Stimulated activated CD4-positive, alpha-beta T cell treated with anti-CD3 and anti-CD28 coated beads, TNF-alpha, amount 100 ng/mL, for 24 hours (primary cell): ENCODE measurements at regions not wholly inside any gene's neighbourhood (a gene's known extent, or its start where the extent isn't known, plus 50 kb on each side); places are given as distances from the start of the nearest gene placed in this dataset.
"Not testable (repeated sequence)": the region's sequence is repeated elsewhere in the genome, so short reads cannot be mapped to it uniquely, and the experiment has no call there.

ENCODE experiments used
- DNase-seq, 3 experiments: peaks; one replicate each; pipeline ENCODE4 v3.0.0-alpha.2; 2020; ENCODE audit warnings: low read depth in 3 of 3

GRCh38 chr1:188022661-188023060, 1193.9 kb downstream of the PLA2G4A start:
- no peak for DNase-seq

GRCh38 chr1:188023206-188023605, 1194.5 kb downstream of the PLA2G4A start:
- DNase-seq = no peak

GRCh38 chr1:188027613-188028012, 1198.9 kb downstream of the PLA2G4A start:
- DNase-seq = no peak

- DNase-seq = not testable (repeated sequence)
These were observed 1208.8 kb downstream of the PLA2G4A start for GRCh38 chr1:188037572-188037971.

- no peak for DNase-seq
These were observed 1214.9 kb downstream of the PLA2G4A start for GRCh38 chr1:188043536-188044245.

- DNase-seq = no peak
These were observed 1221.5 kb downstream of the PLA2G4A start for GRCh38 chr1:188050250-188050649.

- DNase-seq = no peak
These were observed 1227.3 kb downstream of the PLA2G4A start for GRCh38 chr1:188056011-188056410.

- no peak for DNase-seq
These were observed 1230.1 kb downstream of the PLA2G4A start for GRCh38 chr1:188058801-188059200.

- no peak for DNase-seq
These were observed 1233.1 kb downstream of the PLA2G4A start for GRCh38 chr1:188061881-188062280.

GRCh38 chr1:188062456-188062855, 1233.7 kb downstream of the PLA2G4A start:
- DNase-seq = no peak

- no peak for DNase-seq
These were observed 1237.2 kb downstream of the PLA2G4A start for GRCh38 chr1:188065917-188066316.

- no peak for DNase-seq
These were observed 1242.1 kb downstream of the PLA2G4A start for GRCh38 chr1:188070848-188071247.

GRCh38 chr1:188089015-188089414, 1260.3 kb downstream of the PLA2G4A start:
- DNase-seq = no peak

- no peak for DNase-seq
These were observed 1260.7 kb downstream of the PLA2G4A start for GRCh38 chr1:188089461-188089860.

- DNase-seq = no peak
These were observed 1267.8 kb downstream of the PLA2G4A start for GRCh38 chr1:188096521-188096920.

- DNase-seq = no peak
These were observed 1288.7 kb downstream of the PLA2G4A start for GRCh38 chr1:188117436-188117835.

- no peak for DNase-seq
These were observed 1293.9 kb downstream of the PLA2G4A start for GRCh38 chr1:188122646-188123045.

GRCh38 chr1:188127507-188127906, 1298.8 kb downstream of the PLA2G4A start:
- DNase-seq = no peak

- no peak for DNase-seq
These were observed 1300.0 kb downstream of the PLA2G4A start for GRCh38 chr1:188128761-188129160.

GRCh38 chr1:188129856-188130838, 1301.4 kb downstream of the PLA2G4A start:
- no peak for DNase-seq

GRCh38 chr1:188137221-188137620, 1308.5 kb downstream of the PLA2G4A start:
- no peak for DNase-seq

- no peak for DNase-seq
These were observed 1312.2 kb downstream of the PLA2G4A start for GRCh38 chr1:188140958-188141357.

GRCh38 chr1:188154196-188154595, 1325.4 kb downstream of the PLA2G4A start:
- no peak for DNase-seq
